ENCODE measurements at regions not wholly inside any gene's neighbourhood (a gene's known extent, or its start where the extent isn't known, plus 50 kb on each side); places are given as distances from the start of the nearest gene placed in this dataset.
A peak's percentile ranks its signal among the peaks of the same experiment; 100 is the strongest.

DNA sequence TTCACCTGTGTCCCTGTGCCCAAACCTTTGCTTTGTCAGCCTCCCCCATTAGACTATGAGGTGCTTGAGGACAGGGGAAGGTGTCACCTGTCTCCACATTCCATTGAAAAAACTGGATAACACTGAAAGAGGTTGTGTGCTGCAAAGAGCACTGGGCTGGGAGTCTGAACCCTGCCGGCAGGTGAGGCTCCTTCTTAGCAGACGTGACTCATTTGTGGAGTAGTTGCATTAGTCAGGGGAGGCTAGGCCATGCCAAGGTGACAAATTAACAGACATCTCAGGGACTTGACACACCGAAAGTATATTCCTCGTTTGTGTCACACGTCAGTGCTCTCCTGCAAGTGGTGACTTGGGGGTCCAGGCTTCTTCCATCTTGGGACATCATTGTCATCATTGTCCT lies 95.9 kb upstream of the STX18 start:
- no peak for DNase-seq (ENCODE audit: low read depth)

GRCh38 chr4:4633431-4633830 lies 91.6 kb upstream of the STX18 start:
- no peak for DNase-seq (ENCODE audit: low read depth)

GRCh38 chr4:4631150-4631549 lies 89.3 kb upstream of the STX18 start:
- no peak for DNase-seq (ENCODE audit: low read depth)

- DNase-seq (ENCODE audit: low read depth), result no peak
Observed at GRCh38 chr4:4627906-4628305, 86.1 kb upstream of the STX18 start.

DNA sequence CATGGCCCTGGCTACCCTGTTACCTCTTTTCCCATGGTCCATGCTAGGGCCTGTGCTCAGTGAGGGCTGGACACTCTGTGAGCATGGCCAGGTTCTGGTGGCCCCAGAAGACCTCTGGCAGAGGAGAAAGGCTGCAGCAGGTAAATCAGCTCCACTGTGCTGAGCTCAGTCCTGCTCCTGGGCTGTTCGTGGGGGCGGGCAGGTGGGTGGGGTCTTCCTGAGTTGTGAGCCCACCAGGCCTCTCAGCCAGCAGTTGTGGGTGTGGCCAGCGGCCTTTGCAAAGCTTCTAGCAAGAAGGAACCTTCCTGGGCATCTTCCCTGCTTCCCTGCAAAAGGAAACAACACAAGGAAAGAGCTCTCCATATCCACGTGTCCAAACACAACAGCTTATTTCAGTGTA lies 85.3 kb upstream of the STX18 start:
- no peak for DNase-seq (ENCODE audit: low read depth)

DNA sequence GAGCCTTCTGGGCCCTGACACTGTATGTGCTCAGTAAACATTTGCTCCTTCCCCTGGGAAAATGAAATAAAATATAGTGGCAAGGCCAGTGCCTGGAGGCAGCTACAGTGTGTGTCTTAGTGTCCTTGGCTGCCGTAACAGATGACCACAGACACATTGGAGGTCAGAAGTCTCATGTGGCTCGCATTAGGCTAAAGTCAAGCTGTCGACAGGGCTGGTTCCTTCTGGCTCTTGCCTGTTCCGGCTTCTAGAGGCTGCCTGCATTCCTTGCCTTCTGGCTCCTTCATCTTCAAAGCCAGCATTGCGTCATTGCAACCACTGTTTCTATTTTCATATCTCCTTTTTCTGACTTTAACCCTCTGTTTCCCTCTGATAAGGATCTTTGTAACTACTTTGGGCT lies 83.6 kb upstream of the STX18 start:
- DNase-seq (ENCODE audit: low read depth), result peak; percentile 81

- no peak for DNase-seq (ENCODE audit: low read depth)
Observed at GRCh38 chr4:4624276-4624897, 82.5 kb upstream of the STX18 start.

GRCh38 chr4:4619821-4620220 lies 78.0 kb upstream of the STX18 start:
- DNase-seq (ENCODE audit: low read depth), result no peak

GRCh38 chr4:4618847-4619246 lies 77.0 kb upstream of the STX18 start:
- DNase-seq (ENCODE audit: low read depth), result peak; percentile 30

- peak; percentile 67 for DNase-seq (ENCODE audit: low read depth)
Observed at GRCh38 chr4:4614925-4615678, 73.3 kb upstream of the STX18 start.

DNA sequence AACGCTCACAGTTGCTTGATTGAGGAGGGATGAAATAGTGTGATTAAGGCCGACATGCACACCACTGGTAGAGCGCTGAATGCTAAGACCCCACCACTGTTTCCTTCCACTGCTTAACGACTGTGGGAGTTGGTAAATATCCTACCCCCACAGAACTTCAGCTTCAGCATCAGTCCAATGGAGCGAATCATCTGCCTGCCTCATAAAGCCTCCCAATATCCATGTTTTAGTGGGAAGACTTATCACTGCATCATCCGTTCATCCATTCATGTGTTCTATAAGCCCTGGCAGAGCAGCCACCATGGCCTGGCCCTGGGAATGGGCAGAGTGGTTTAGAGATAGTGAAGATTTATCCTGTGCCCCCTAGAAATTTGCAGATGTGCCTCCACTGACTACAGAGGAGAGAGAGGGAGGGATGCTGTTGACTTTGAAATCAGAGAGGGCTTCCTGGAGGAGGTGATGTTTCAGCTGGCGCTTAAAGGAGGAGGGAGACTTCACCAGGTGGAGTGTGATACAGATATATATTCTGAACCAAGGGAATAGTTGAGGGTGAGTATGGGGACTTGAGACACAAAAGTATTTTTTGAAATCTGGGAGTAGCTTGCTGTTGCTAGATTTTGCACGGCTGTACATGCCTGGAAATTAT lies 71.9 kb upstream of the STX18 start:
- no peak for DNase-seq (ENCODE audit: low read depth)

GRCh38 chr4:4613126-4613465 lies 71.2 kb upstream of the STX18 start:
- no peak for DNase-seq (ENCODE audit: low read depth)

GRCh38 chr4:4610672-4611071 lies 68.8 kb upstream of the STX18 start:
- no peak for DNase-seq (ENCODE audit: low read depth)

DNA sequence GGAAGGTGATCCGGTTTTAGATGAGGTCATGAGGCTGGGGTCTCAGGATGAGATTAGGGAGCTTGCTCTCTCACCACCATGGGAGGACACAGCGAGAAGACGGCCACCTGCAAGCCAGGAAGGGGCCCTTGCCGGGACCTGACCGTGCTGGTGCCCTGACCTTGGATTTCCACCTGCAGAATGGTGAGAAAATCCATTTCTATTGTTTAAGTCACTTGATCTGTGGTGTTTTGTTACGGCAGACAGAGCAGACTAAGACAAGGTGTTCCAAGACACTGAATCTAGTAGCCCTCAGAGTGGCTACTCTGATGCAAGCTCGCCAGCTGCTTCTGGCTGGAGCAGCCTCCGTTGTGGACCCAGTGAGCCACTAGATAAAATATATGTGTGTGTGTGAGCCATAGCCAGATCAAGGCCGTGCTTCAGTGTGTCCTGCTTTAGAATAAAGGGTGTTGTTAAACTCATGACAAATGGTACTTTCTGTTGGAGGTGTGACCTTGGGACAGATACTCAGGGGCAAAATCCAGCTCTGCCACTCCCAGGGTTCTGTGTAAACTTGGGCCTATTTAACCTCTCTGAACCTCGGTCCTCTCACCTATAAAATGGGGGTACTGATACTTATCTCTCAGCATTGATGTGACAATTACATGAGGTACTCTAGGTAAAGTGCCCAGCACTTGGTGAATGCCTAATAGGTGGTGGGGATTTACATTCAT lies 67.9 kb upstream of the STX18 start:
- no peak for DNase-seq (ENCODE audit: low read depth)

GRCh38 chr4:4608214-4608537 lies 66.3 kb upstream of the STX18 start:
- no peak for DNase-seq (ENCODE audit: low read depth)

GRCh38 chr4:4607336-4608213 lies 65.7 kb upstream of the STX18 start:
- no peak for DNase-seq (ENCODE audit: low read depth)

GRCh38 chr4:4606321-4606720 lies 64.5 kb upstream of the STX18 start:
- no peak for DNase-seq (ENCODE audit: low read depth)

DNA sequence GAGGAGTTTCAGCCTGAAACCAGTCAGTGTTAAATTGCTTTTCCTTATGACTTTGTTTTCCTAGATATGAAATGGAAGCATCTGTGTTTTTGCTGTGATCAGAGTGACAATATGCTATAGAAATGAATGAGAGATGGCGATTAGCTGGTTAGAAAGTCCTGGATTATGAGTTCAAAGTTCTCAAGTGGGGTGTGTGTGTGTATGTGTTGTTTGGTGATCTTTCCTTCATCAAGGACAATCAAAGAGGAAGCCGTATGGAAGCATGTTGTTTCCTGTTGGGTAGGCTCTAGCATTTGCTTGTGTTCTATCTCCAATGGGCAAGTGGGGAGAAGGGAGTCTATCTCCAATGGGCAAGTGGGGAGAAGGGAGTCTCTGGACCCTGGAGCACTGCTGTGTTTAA lies 64.0 kb upstream of the STX18 start:
- no peak for DNase-seq (ENCODE audit: low read depth)

GRCh38 chr4:4603592-4603991 lies 61.7 kb upstream of the STX18 start:
- no peak for DNase-seq (ENCODE audit: low read depth)

- DNase-seq (ENCODE audit: low read depth), result no peak
Observed at GRCh38 chr4:4603067-4603466, 61.2 kb upstream of the STX18 start.

- no peak for DNase-seq (ENCODE audit: low read depth)
Observed at GRCh38 chr4:4602468-4602867, 60.6 kb upstream of the STX18 start.

GRCh38 chr4:4601803-4602369 lies 60.0 kb upstream of the STX18 start:
- no peak for DNase-seq (ENCODE audit: low read depth)
